ENCODE measurements at regions not wholly inside any gene's neighbourhood (a gene's known extent, or its start where the extent isn't known, plus 50 kb on each side); places are given as distances from the start of the nearest gene placed in this dataset.

DNA sequence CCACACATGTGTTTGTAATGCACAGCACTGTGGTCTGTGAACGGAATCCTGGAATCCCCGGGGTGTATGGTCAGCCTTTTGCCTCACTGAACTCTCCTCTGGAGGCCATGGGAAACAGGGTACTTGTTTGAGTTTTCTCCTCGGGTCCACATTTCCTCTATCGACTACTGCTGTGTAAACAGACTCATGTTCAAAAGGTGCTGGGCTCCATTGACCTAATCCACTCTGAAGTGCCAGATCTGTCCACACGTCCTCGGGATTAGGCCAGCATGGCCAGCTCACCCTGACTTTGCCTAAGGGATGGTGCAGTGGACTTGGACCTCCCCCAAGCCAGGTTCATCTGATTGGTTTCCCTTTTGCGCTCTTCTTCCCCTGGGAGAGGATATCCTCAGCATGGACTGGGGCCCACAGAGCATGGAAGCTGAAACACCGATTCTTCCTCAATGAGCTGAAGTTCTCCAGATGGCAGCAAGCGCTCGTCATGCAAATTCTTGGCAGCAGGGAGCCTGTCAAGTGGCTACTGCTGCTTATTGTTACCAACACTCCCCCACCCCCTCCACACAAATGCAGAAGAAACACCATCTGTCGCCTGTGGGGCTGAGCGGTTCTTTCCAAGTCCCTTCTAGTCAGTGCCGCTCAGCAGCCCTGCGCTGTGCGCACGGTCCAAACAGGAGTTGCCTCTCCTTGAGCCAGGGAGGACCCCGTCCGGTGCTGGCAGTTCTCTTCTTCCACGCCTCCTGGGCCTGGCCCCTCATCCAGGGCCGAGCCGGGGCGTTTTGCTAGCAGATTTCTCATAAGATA, 292.6 kb upstream of the MARCKS start (continued):
- TF ChIP-seq, protein P1, sequence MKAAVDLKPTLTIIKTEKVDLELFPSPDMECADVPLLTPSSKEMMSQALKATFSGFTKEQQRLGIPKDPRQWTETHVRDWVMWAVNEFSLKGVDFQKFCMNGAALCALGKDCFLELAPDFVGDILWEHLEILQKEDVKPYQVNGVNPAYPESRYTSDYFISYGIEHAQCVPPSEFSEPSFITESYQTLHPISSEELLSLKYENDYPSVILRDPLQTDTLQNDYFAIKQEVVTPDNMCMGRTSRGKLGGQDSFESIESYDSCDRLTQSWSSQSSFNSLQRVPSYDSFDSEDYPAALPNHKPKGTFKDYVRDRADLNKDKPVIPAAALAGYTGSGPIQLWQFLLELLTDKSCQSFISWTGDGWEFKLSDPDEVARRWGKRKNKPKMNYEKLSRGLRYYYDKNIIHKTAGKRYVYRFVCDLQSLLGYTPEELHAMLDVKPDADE (IDR thresholded peaks at IDR 0.05) = 0 out of 2 replicates have a peak, but pooled peaks have one; percentile 40
- TF ChIP-seq EZH2 (IDR thresholded peaks at IDR 0.05; ENCODE audit: low read depth, unreplicated experiment) = no peak
- no peak for TF ChIP-seq POLR2AphosphoS5 (IDR thresholded peaks at IDR 0.05; ENCODE audit: low read depth)
- TF ChIP-seq, protein P2, sequence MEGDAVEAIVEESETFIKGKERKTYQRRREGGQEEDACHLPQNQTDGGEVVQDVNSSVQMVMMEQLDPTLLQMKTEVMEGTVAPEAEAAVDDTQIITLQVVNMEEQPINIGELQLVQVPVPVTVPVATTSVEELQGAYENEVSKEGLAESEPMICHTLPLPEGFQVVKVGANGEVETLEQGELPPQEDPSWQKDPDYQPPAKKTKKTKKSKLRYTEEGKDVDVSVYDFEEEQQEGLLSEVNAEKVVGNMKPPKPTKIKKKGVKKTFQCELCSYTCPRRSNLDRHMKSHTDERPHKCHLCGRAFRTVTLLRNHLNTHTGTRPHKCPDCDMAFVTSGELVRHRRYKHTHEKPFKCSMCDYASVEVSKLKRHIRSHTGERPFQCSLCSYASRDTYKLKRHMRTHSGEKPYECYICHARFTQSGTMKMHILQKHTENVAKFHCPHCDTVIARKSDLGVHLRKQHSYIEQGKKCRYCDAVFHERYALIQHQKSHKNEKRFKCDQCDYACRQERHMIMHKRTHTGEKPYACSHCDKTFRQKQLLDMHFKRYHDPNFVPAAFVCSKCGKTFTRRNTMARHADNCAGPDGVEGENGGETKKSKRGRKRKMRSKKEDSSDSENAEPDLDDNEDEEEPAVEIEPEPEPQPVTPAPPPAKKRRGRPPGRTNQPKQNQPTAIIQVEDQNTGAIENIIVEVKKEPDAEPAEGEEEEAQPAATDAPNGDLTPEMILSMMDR (conservative IDR thresholded peaks at IDR 0.05; ENCODE audit: low read depth in 2 of 2) = peak in 1 of 2 experiments; percentile 34; a peak in 2 of 4 replicates
- no peak for TF ChIP-seq JUNB (IDR thresholded peaks at IDR 0.05; ENCODE audit: unreplicated experiment)
- TF ChIP-seq, protein P3, sequence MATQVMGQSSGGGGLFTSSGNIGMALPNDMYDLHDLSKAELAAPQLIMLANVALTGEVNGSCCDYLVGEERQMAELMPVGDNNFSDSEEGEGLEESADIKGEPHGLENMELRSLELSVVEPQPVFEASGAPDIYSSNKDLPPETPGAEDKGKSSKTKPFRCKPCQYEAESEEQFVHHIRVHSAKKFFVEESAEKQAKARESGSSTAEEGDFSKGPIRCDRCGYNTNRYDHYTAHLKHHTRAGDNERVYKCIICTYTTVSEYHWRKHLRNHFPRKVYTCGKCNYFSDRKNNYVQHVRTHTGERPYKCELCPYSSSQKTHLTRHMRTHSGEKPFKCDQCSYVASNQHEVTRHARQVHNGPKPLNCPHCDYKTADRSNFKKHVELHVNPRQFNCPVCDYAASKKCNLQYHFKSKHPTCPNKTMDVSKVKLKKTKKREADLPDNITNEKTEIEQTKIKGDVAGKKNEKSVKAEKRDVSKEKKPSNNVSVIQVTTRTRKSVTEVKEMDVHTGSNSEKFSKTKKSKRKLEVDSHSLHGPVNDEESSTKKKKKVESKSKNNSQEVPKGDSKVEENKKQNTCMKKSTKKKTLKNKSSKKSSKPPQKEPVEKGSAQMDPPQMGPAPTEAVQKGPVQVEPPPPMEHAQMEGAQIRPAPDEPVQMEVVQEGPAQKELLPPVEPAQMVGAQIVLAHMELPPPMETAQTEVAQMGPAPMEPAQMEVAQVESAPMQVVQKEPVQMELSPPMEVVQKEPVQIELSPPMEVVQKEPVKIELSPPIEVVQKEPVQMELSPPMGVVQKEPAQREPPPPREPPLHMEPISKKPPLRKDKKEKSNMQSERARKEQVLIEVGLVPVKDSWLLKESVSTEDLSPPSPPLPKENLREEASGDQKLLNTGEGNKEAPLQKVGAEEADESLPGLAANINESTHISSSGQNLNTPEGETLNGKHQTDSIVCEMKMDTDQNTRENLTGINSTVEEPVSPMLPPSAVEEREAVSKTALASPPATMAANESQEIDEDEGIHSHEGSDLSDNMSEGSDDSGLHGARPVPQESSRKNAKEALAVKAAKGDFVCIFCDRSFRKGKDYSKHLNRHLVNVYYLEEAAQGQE (IDR thresholded peaks at IDR 0.05; ENCODE audit: unreplicated experiment) = no peak

DNA sequence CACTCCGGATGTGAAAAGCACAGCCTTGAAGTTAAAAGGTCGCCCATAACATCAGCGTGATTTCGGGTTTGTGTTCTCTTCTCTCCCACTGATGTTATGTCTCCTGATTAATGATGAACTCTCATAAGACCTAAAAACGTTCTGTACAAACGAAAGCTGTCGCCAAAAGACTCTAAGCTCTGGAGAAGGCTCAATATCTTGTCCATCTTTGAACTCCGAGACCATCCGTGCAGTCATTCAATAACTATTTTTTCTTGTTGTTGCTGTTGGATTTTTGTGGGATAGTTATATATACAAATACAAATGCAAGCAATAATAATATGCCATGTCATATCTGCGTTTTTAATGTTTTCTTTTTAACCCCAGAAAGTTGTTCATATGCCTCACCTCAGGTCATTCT, 291.8 kb upstream of the MARCKS start:
- peak overlapping the region; percentile 55 for H3K4me3 Mint-ChIP-seq
- H3K9me2 ChIP-seq (ENCODE audit: insufficient read depth) = 0 out of 2 replicates have a peak, but pooled peaks cover 6% of the 10 kb centered on the region
- H3K36me3 Mint-ChIP-seq (ENCODE audit: low read depth) = no peaks in the 10 kb centered on the region
- H3K27me3 Mint-ChIP-seq (ENCODE audit: insufficient read depth, low read depth, poor library complexity) = peaks cover 13% of the 10 kb centered on the region
- DNase-seq (ENCODE audit: low spot score) (no peak), ATAC-seq (no peak)
- H3K9me3 Mint-ChIP-seq = no peaks in the 10 kb centered on the region
- H3K27ac Mint-ChIP-seq = no peak overlapping the region
- no peak overlapping the region for H3K27ac ChIP-seq (ENCODE audit: low read depth)
- peak overlapping the region; percentile 43 for H3K4me2 ChIP-seq
- H2AFZ ChIP-seq = 0 out of 2 replicates have a peak overlapping the region, but pooled peaks have one; percentile 1
- H3K4me3 ChIP-seq = peak overlapping the region; percentile 23
- H3K4me1 Mint-ChIP-seq = peaks cover 34% of the 10 kb centered on the region
- no peaks in the 10 kb centered on the region for H3K79me2 ChIP-seq (replicated peaks; ENCODE audit: insufficient read depth)
- peaks cover 10% of the 10 kb centered on the region; the same call in 1 of the 2 replicates for H3K27me3 ChIP-seq (ENCODE audit: insufficient read depth)
- TF ChIP-seq ZNF114 (CRISPR knock-in tag; IDR thresholded peaks at IDR 0.05) (no peak), POLR2AphosphoS5 (IDR thresholded peaks at IDR 0.05; ENCODE audit: low read depth) (no peak)
- no peaks in the 10 kb centered on the region for H3K36me3 ChIP-seq (ENCODE audit: insufficient read depth)
- H4K20me1 ChIP-seq (replicated peaks; ENCODE audit: insufficient read depth) = no peaks in the 10 kb centered on the region
- H3F3A ChIP-seq (replicated peaks; ENCODE audit: low read depth) = no peaks in the 10 kb centered on the region; the same call in 1 of the 2 replicates
- peaks cover 22% of the 10 kb centered on the region for H3K4me1 ChIP-seq (ENCODE audit: insufficient read depth)
